ENCODE measurements at regions not wholly inside any gene's neighbourhood (a gene's known extent, or its start where the extent isn't known, plus 50 kb on each side); places are given as distances from the start of the nearest gene placed in this dataset.

DNA sequence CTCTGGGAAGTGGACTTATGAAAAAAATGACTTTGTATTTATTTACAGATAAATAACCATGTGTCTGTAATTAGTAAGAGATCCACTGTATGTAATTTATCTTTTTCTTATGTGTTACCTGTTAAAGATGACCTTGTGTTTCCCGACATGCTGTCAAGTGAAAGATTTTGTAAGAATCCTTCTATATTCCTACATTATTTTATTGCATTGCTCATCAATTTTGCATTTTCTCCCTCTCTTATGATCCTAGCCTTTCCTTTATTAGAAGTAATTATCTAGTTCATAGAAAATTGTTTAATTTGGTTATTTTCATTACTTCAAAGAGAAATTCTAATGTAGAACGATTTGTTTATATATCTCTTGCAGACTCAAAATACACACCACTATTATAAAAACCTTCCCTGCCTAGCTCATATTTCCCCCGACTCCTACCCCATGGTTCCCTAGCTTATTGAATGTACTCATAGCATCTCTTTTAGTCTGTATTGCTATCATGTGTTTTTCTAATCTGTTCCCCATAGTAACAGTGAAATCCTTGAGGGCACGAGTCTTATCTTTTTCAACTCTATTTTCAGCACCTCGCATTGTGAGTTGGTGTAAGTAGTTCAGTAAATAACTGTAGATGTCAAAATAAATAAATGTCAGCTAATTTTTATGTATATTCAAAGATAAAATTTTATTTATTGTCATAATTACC lies 774.4 kb downstream of the HDGFL1 start:
- TF ChIP-seq, protein P1, sequence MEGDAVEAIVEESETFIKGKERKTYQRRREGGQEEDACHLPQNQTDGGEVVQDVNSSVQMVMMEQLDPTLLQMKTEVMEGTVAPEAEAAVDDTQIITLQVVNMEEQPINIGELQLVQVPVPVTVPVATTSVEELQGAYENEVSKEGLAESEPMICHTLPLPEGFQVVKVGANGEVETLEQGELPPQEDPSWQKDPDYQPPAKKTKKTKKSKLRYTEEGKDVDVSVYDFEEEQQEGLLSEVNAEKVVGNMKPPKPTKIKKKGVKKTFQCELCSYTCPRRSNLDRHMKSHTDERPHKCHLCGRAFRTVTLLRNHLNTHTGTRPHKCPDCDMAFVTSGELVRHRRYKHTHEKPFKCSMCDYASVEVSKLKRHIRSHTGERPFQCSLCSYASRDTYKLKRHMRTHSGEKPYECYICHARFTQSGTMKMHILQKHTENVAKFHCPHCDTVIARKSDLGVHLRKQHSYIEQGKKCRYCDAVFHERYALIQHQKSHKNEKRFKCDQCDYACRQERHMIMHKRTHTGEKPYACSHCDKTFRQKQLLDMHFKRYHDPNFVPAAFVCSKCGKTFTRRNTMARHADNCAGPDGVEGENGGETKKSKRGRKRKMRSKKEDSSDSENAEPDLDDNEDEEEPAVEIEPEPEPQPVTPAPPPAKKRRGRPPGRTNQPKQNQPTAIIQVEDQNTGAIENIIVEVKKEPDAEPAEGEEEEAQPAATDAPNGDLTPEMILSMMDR (IDR thresholded peaks at IDR 0.05) = no peak
- TF ChIP-seq POLR2A (IDR thresholded peaks at IDR 0.05) = no peak
